GM19455 (cell line): ENCODE measurements at regions not wholly inside any gene's neighbourhood (a gene's known extent, or its start where the extent isn't known, plus 50 kb on each side); places are given as distances from the start of the nearest gene placed in this dataset.

Source experiments
- ATAC-seq: cut with Tn5 transposase; IDR thresholded peaks from one replicate; pipeline ENCODE4 v1.9.1; 2021; ENCODE audit not compliant: unreplicated experiment

GRCh38 chr12:4137015-4137414, 136.5 kb upstream of the CCND2 start:
- no peak for ATAC-seq

- ATAC-seq, result peak; percentile 72
Measured at GRCh38 chr12:4135919-4136605, 137.5 kb upstream of the CCND2 start.

GRCh38 chr12:4134448-4135263, 138.9 kb upstream of the CCND2 start:
- ATAC-seq, result no peak

GRCh38 chr12:4133636-4134447, 139.7 kb upstream of the CCND2 start:
- ATAC-seq, result no peak

GRCh38 chr12:4133029-4133428, 140.5 kb upstream of the CCND2 start:
- no peak for ATAC-seq

GRCh38 chr12:4121506-4122020, 152.0 kb upstream of the CCND2 start:
- no peak for ATAC-seq

GRCh38 chr12:4120316-4120917, 153.1 kb upstream of the CCND2 start:
- no peak for ATAC-seq

GRCh38 chr12:4119157-4119761, 154.3 kb upstream of the CCND2 start:
- peak; percentile 83 for ATAC-seq

GRCh38 chr12:4118601-4119156, 154.9 kb upstream of the CCND2 start:
- peak; percentile 11 for ATAC-seq

- peak; percentile 34 for ATAC-seq
Measured at GRCh38 chr12:4118017-4118510, 155.5 kb upstream of the CCND2 start.

GRCh38 chr12:4117386-4118016, 156.1 kb upstream of the CCND2 start:
- ATAC-seq, result no peak

- no peak for ATAC-seq
Measured at GRCh38 chr12:4116251-4117111, 157.1 kb upstream of the CCND2 start.

GRCh38 chr12:4115570-4115969, 158.0 kb upstream of the CCND2 start:
- ATAC-seq, result no peak

GRCh38 chr12:4114986-4115385, 158.6 kb upstream of the CCND2 start:
- no peak for ATAC-seq

- ATAC-seq, result no peak
Measured at GRCh38 chr12:4112734-4113325, 160.7 kb upstream of the CCND2 start.

GRCh38 chr12:4112290-4112689, 161.3 kb upstream of the CCND2 start:
- no peak for ATAC-seq

- ATAC-seq, result no peak
Measured at GRCh38 chr12:4111010-4111409, 162.6 kb upstream of the CCND2 start.

- ATAC-seq, result no peak
Measured at GRCh38 chr12:4109826-4110225, 163.7 kb upstream of the CCND2 start.
